Panc1 (cell line): ENCODE measurements at regions not wholly inside any gene's neighbourhood (a gene's known extent, or its start where the extent isn't known, plus 50 kb on each side); places are given as distances from the start of the nearest gene placed in this dataset.

ENCODE experiments used
- ATAC-seq: fragments of 200-7000 bp; cut with Tn5 transposase; 2 replicates; pipeline ENCODE4 v1.9.1; 2020; ENCODE audit warnings: mild to moderate bottlenecking, moderate library complexity
- BruUV-seq: library from RNA; stranded (reverse); fragments of 400-500 nt; replicated peaks from 2 replicates; lab custom pipeline; 2021; lab: Mats Ljungman, UMichigan
- CTCF ChIA-PET: fragments of 300-600 bp; sonication (Branson Sonifier 250); formaldehyde crosslinking; loops from one replicate; lab custom pipeline; 2022; ENCODE audit warnings: antibody characterized with exemption; lab: Charles Lee
- POLR2A ChIA-PET: fragments of 300-600 bp; sonication (Branson Sonifier 250); formaldehyde crosslinking; loops from one replicate; lab custom pipeline; 2022; ENCODE audit warnings: antibody characterized with exemption; lab: Charles Lee
- DNase-seq: peaks from one replicate; pipeline ENCODE4 v3.0.0-alpha.2; 2010; ENCODE audit warnings: low read depth, low spot score
- H3K27ac ChIP-seq: 2 replicates; pipeline ENCODE4 v1.5.1; 2011; ENCODE audit warnings: mild to moderate bottlenecking, low read length, inconsistent platforms
- H3K27me3 ChIP-seq: fragments of 200-500 bp; sonication (Bioruptor generic); 2 replicates; pipeline ENCODE4 v1.6.0; 2014; ENCODE audit warnings: low read length, inconsistent platforms; ENCODE audit not compliant: control insufficient read depth, insufficient read depth
- H3K36me3 ChIP-seq: fragments of 200-500 bp; sonication (Bioruptor generic); 2 replicates; pipeline ENCODE4 v1.5.1; 2014; ENCODE audit warnings: inconsistent platforms, mild to moderate bottlenecking, low read length, moderate library complexity; ENCODE audit not compliant: control insufficient read depth, insufficient read depth
- H3K4me1 ChIP-seq: 2 replicates; pipeline ENCODE4 v1.5.1; 2011; ENCODE audit warnings: inconsistent platforms, mild to moderate bottlenecking, low read length, moderate library complexity; ENCODE audit not compliant: control insufficient read depth, insufficient read depth
- H3K4me3 ChIP-seq, 2 experiments: 2 replicates each; pipeline ENCODE4 v1.5.1; 2011 to 2012; ENCODE audit warnings: low read depth in 2 of 2, low read length in 2 of 2, mild to moderate bottlenecking in 2 of 2, inconsistent platforms in 1 of 2, moderate library complexity in 1 of 2
- H3K9me3 ChIP-seq: fragments of 200-500 bp; sonication (Bioruptor generic); 2 replicates; pipeline ENCODE4 v1.5.1; 2014; ENCODE audit warnings: low read depth, mild to moderate bottlenecking, inconsistent platforms, low read length, moderate library complexity; ENCODE audit not compliant: control insufficient read depth, insufficient read depth
- POLR2AphosphoS5 ChIP-seq: IDR thresholded peaks from 2 replicates; pipeline ENCODE4 v1.6.1; 2012; ENCODE audit warnings: mild to moderate bottlenecking, low read depth, low read length, moderate library complexity
- SIN3A ChIP-seq: IDR thresholded peaks from 2 replicates; pipeline ENCODE4 v1.6.1; 2012; ENCODE audit warnings: low read depth, mild to moderate bottlenecking, low read length, moderate library complexity, borderline replicate concordance; ENCODE audit not compliant: insufficient read depth
- TCF7L2 ChIP-seq: IDR thresholded peaks from 2 replicates; pipeline ENCODE4 v1.6.1; 2011; ENCODE audit warnings: mild to moderate bottlenecking, low read depth, low read length, inconsistent platforms
- in situ Hi-C: cut with HindIII; loops from 2 replicates; pipeline ENCODE4 v1.10.0; 2016; ENCODE audit warnings: low sequenced_read_pairs, low pct_unique_long_range_greater_than_20kb
- intact Hi-C: fragments of 100-400 bp; cut with micrococcal nuclease; formaldehyde crosslinking; loops from one replicate; pipeline ENCODE4 v1.10.0; 2022; ENCODE audit not compliant: unreplicated experiment
- TF ChIP-seq, protein P1 (sequence below), 2 experiments: IDR thresholded peaks; 2 replicates each; pipeline ENCODE4 v1.6.1; 2011 to 2012; ENCODE audit warnings: low read depth in 2 of 2, control low read depth in 1 of 2, low read length in 1 of 2, mild to moderate bottlenecking in 1 of 2, moderate library complexity in 1 of 2; ENCODE audit not compliant: insufficient read depth in 1 of 2
- TF ChIP-seq, protein P2 (sequence below): fragments of 450-650 bp; IDR thresholded peaks from 2 replicates; pipeline ENCODE4 v1.5.1; 2017; ENCODE audit warnings: mild to moderate bottlenecking

GRCh38 chr13:89136678-89137077 lies 1465.5 kb downstream of the SLITRK5 start:
- ATAC-seq, result no peak
- DNase-seq, result no peak
- POLR2A ChIA-PET, result no interaction called here
- in situ Hi-C loops, result no loop called here
- BruUV-seq, result no TSS peak
- Histone ChIP-seq H3K4me3 (no peak overlapping the region), H3K4me1 (no peaks in the 10 kb centered on the region), H3K27ac (no peak overlapping the region), H3K36me3 (no peaks in the 10 kb centered on the region), H3K9me3 (no peaks in the 10 kb centered on the region), H3K27me3 (no peaks in the 10 kb centered on the region)
- intact Hi-C loops, result no loop called here
- TF ChIP-seq, protein P1, sequence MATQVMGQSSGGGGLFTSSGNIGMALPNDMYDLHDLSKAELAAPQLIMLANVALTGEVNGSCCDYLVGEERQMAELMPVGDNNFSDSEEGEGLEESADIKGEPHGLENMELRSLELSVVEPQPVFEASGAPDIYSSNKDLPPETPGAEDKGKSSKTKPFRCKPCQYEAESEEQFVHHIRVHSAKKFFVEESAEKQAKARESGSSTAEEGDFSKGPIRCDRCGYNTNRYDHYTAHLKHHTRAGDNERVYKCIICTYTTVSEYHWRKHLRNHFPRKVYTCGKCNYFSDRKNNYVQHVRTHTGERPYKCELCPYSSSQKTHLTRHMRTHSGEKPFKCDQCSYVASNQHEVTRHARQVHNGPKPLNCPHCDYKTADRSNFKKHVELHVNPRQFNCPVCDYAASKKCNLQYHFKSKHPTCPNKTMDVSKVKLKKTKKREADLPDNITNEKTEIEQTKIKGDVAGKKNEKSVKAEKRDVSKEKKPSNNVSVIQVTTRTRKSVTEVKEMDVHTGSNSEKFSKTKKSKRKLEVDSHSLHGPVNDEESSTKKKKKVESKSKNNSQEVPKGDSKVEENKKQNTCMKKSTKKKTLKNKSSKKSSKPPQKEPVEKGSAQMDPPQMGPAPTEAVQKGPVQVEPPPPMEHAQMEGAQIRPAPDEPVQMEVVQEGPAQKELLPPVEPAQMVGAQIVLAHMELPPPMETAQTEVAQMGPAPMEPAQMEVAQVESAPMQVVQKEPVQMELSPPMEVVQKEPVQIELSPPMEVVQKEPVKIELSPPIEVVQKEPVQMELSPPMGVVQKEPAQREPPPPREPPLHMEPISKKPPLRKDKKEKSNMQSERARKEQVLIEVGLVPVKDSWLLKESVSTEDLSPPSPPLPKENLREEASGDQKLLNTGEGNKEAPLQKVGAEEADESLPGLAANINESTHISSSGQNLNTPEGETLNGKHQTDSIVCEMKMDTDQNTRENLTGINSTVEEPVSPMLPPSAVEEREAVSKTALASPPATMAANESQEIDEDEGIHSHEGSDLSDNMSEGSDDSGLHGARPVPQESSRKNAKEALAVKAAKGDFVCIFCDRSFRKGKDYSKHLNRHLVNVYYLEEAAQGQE (IDR thresholded peaks at IDR 0.05; ENCODE audit: insufficient read depth in 1 of 2, low read depth in 2 of 2, low read length in 1 of 2), result no peak
- TF ChIP-seq, protein P2, sequence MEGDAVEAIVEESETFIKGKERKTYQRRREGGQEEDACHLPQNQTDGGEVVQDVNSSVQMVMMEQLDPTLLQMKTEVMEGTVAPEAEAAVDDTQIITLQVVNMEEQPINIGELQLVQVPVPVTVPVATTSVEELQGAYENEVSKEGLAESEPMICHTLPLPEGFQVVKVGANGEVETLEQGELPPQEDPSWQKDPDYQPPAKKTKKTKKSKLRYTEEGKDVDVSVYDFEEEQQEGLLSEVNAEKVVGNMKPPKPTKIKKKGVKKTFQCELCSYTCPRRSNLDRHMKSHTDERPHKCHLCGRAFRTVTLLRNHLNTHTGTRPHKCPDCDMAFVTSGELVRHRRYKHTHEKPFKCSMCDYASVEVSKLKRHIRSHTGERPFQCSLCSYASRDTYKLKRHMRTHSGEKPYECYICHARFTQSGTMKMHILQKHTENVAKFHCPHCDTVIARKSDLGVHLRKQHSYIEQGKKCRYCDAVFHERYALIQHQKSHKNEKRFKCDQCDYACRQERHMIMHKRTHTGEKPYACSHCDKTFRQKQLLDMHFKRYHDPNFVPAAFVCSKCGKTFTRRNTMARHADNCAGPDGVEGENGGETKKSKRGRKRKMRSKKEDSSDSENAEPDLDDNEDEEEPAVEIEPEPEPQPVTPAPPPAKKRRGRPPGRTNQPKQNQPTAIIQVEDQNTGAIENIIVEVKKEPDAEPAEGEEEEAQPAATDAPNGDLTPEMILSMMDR, result no peak
- no peak for TF ChIP-seq POLR2AphosphoS5
- CTCF ChIA-PET, result no interaction called here

- no peaks in the 10 kb centered on the region for H3K36me3 ChIP-seq
- intact Hi-C loops, result loop anchor here (1.0 kb wide), 1 partner anchor 11 kb away; no protein-coding TSS in a partner anchor
- no peak overlapping the region for H3K4me3 ChIP-seq
- in situ Hi-C loops, result no loop called here
- H3K4me1 ChIP-seq, result no peaks in the 10 kb centered on the region
- ChIA-PET CTCF (no interaction called here), POLR2A (no interaction called here)
- H3K9me3 ChIP-seq, result 0 out of 2 replicates have a peak, but pooled peaks cover 3% of the 10 kb centered on the region
- no TSS peak for BruUV-seq
- ATAC-seq (no peak), DNase-seq (no peak)
- no peak overlapping the region for H3K27ac ChIP-seq
- no peaks in the 10 kb centered on the region for H3K27me3 ChIP-seq
- TF ChIP-seq, protein P1 (IDR thresholded peaks at IDR 0.05; ENCODE audit: insufficient read depth in 1 of 2, low read depth in 2 of 2, low read length in 1 of 2), result no peak
- TF ChIP-seq POLR2AphosphoS5 (no peak), SIN3A (no peak), TCF7L2 (no peak)
- TF ChIP-seq, protein P2, result no peak
Observed at GRCh38 chr13:89150362-89150761, 1479.2 kb downstream of the SLITRK5 start.
